Neural progenitor cell (in vitro differentiated cells): ENCODE measurements at regions not wholly inside any gene's neighbourhood (a gene's known extent, or its start where the extent isn't known, plus 50 kb on each side); places are given as distances from the start of the nearest gene placed in this dataset.
"Not testable (repeated sequence)": the region's sequence is repeated elsewhere in the genome, so short reads cannot be mapped to it uniquely, and the experiment has no call there.

Experiments
- DNase-seq: peaks from one replicate; pipeline ENCODE4 v3.0.0-alpha.2; 2016; ENCODE audit warnings: low spot score
- H2AFZ ChIP-seq: fragments of 200-600 bp; sonication (generic); replicated peaks from 2 replicates; pipeline ENCODE4 v1.6.1; 2016; ENCODE audit warnings: antibody characterized with exemption
- H3F3A ChIP-seq: fragments of 200-600 bp; sonication (generic); 2 replicates; pipeline ENCODE4 v1.6.1; 2016; ENCODE audit warnings: antibody characterized with exemption, low read depth
- H3K27ac ChIP-seq: fragments of 200-600 bp; sonication (generic); 2 replicates; pipeline ENCODE4 v1.5.1; 2016; ENCODE audit warnings: mild to moderate bottlenecking
- H3K27me3 ChIP-seq: fragments of 200-600 bp; sonication (generic); 2 replicates; pipeline ENCODE4 v1.6.1; 2016; ENCODE audit warnings: mild to moderate bottlenecking, moderate library complexity
- H3K36me3 ChIP-seq: fragments of 200-600 bp; sonication (generic); 2 replicates; pipeline ENCODE4 v1.5.1; 2016
- H3K4me1 ChIP-seq: fragments of 200-600 bp; sonication (generic); 2 replicates; pipeline ENCODE4 v1.6.1; 2016; ENCODE audit warnings: mixed run types
- H3K4me2 ChIP-seq: fragments of 200-600 bp; sonication (generic); 2 replicates; pipeline ENCODE4 v1.6.1; 2016
- H3K4me3 ChIP-seq: fragments of 200-600 bp; sonication (generic); 2 replicates; pipeline ENCODE4 v1.5.1; 2016
- H3K79me2 ChIP-seq: fragments of 200-600 bp; sonication (generic); 2 replicates; pipeline ENCODE4 v1.6.1; 2016; ENCODE audit warnings: low read depth
- H3K9ac ChIP-seq: fragments of 200-600 bp; sonication (generic); 2 replicates; pipeline ENCODE4 v1.6.1; 2016
- H3K9me3 ChIP-seq: fragments of 200-600 bp; sonication (generic); 2 replicates; pipeline ENCODE4 v1.5.1; 2016; ENCODE audit warnings: low read depth
- H4K20me1 ChIP-seq: fragments of 200-600 bp; sonication (generic); 2 replicates; pipeline ENCODE4 v1.6.1; 2016; ENCODE audit warnings: low read depth
- H3K27ac Mint-ChIP-seq: 3 replicates; pipeline ENCODE4 v1.8.0; 2021; ENCODE audit warnings: mixed read lengths
- H3K27me3 Mint-ChIP-seq: 2 replicates; pipeline ENCODE4 v1.8.0; 2022; ENCODE audit warnings: low read depth, mild to moderate bottlenecking, inconsistent platforms, moderate library complexity, mixed read lengths; ENCODE audit not compliant: insufficient read depth
- H3K36me3 Mint-ChIP-seq: 3 replicates; pipeline ENCODE4 v1.8.0; 2021; ENCODE audit warnings: mixed read lengths
- H3K4me1 Mint-ChIP-seq: 3 replicates; pipeline ENCODE4 v1.8.0; 2021; ENCODE audit warnings: mixed read lengths
- H3K4me3 Mint-ChIP-seq: 3 replicates; pipeline ENCODE4 v1.8.0; 2021; ENCODE audit warnings: mild to moderate bottlenecking, moderate library complexity, mixed read lengths
- H3K9me3 Mint-ChIP-seq: 3 replicates; pipeline ENCODE4 v1.8.0; 2020; ENCODE audit warnings: mixed read lengths
- EZH2 ChIP-seq: fragments of 200-600 bp; sonication (generic); IDR thresholded peaks from 2 replicates; pipeline ENCODE4 v1.6.1; 2017; ENCODE audit warnings: antibody characterized with exemption, mild to moderate bottlenecking, moderate library complexity
- EZH2phosphoT487 ChIP-seq: fragments of 200-600 bp; sonication (generic); IDR thresholded peaks from 2 replicates; pipeline ENCODE4 v1.6.1; 2017; ENCODE audit warnings: antibody characterized with exemption
- TF ChIP-seq, protein P1 (sequence below): fragments of 200-600 bp; sonication (generic); IDR thresholded peaks from 2 replicates; pipeline ENCODE4 v1.5.1; 2017; ENCODE audit warnings: antibody characterized with exemption, mild to moderate bottlenecking

GRCh38 chr1:116194568-116194967 lies 83.4 kb downstream of the MAB21L3 start:
- Mint-ChIP-seq H3K27me3 (peaks cover 2% of the 10 kb centered on the region), H3K4me1 (no peaks in the 10 kb centered on the region), H3K4me3 (no peak overlapping the region), H3K27ac (no peak overlapping the region), H3K9me3 (peaks cover 5% of the 10 kb centered on the region), H3K36me3 (no peaks in the 10 kb centered on the region)
- Histone ChIP-seq H3K4me3 (no peak overlapping the region), H3K9me3 (no peaks in the 10 kb centered on the region), H3K9ac (no peak overlapping the region), H2AFZ (no peak overlapping the region), H4K20me1 (no peaks in the 10 kb centered on the region), H3K27me3 (no peaks in the 10 kb centered on the region), H3K36me3 (no peaks in the 10 kb centered on the region), H3K4me2 (no peak overlapping the region), H3K79me2 (no peaks in the 10 kb centered on the region), H3F3A (no peaks in the 10 kb centered on the region), H3K4me1 (no peaks in the 10 kb centered on the region), H3K27ac (no peak overlapping the region)
- no peak for DNase-seq
- TF ChIP-seq, protein P1, sequence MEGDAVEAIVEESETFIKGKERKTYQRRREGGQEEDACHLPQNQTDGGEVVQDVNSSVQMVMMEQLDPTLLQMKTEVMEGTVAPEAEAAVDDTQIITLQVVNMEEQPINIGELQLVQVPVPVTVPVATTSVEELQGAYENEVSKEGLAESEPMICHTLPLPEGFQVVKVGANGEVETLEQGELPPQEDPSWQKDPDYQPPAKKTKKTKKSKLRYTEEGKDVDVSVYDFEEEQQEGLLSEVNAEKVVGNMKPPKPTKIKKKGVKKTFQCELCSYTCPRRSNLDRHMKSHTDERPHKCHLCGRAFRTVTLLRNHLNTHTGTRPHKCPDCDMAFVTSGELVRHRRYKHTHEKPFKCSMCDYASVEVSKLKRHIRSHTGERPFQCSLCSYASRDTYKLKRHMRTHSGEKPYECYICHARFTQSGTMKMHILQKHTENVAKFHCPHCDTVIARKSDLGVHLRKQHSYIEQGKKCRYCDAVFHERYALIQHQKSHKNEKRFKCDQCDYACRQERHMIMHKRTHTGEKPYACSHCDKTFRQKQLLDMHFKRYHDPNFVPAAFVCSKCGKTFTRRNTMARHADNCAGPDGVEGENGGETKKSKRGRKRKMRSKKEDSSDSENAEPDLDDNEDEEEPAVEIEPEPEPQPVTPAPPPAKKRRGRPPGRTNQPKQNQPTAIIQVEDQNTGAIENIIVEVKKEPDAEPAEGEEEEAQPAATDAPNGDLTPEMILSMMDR: no peak
- TF ChIP-seq EZH2 (no peak), EZH2phosphoT487 (no peak)

DNA sequence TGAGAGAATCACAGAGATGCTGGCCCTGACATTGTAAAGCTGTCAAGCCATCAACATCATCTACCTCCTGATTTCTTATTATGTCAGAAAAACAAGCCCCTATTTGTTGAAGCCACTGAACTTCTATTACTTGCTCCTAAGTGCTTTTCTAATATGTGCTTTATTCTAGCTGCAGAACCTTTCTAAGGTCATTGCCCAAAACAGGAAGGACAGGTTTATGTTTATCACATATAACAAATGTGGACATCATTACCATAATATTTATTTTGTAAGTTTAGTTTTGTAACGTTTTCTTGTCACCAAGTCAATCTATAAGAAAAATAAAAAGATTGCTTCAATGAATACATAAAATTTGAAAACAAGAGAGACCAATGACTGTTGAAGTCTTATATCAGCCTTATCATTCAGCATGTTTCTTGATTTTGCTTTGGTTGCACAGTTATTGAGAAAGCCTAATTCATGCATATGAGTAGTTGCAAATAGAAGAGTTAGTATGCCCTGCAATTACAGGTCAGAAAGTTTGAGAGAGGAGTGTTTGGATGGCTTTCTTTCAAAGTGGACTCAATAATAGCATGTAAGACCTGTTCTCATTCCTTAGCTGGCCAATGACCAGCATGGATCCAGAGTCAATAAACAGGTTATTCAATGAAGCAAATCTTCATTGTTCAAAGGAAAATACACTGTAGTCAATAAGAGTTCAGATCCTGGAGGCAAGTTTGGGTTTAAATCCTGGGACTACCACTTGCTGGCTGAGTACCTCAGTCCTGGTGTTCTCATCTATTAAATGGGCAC lies 84.1 kb downstream of the MAB21L3 start:
- Mint-ChIP-seq H3K4me1 (no peaks in the 10 kb centered on the region), H3K36me3 (no peaks in the 10 kb centered on the region), H3K9me3 (peaks cover 5% of the 10 kb centered on the region), H3K27me3 (peaks cover 2% of the 10 kb centered on the region), H3K27ac (no peak overlapping the region), H3K4me3 (no peak overlapping the region)
- DNase-seq: no peak
- no peak for TF ChIP-seq EZH2phosphoT487
- TF ChIP-seq EZH2: no peak
- TF ChIP-seq, protein P1: no peak
- H3K9ac ChIP-seq: no peak overlapping the region
- H3K4me1 ChIP-seq: no peaks in the 10 kb centered on the region
- no peaks in the 10 kb centered on the region for H3K79me2 ChIP-seq
- no peak overlapping the region for H3K4me2 ChIP-seq
- no peaks in the 10 kb centered on the region for H4K20me1 ChIP-seq
- H3K9me3 ChIP-seq: no peaks in the 10 kb centered on the region
- no peaks in the 10 kb centered on the region for H3K36me3 ChIP-seq
- H3K27ac ChIP-seq: no peak overlapping the region
- H3F3A ChIP-seq: no peaks in the 10 kb centered on the region
- no peaks in the 10 kb centered on the region for H3K27me3 ChIP-seq
- no peak overlapping the region for H2AFZ ChIP-seq
- H3K4me3 ChIP-seq: no peak overlapping the region

DNA sequence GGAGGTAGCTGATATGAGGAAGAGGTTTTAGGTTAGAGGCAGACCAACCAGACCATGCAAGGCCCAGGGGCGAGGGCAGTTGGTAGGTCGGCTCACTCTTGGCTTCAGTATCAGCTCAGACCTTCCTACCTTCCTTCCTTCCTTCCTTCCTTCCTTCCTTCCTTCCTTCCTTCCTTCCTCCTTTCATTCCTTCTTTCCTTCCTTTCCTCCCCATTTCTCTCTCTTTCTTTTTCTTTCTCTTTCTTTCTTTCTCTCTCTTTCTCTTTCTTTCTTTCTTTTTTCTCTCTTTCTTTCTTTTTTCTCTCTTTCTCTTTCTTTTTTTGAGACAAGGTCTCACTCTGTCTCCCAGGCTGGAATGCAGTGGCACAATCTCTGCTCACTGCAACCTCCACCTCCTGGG lies 89.1 kb downstream of the MAB21L3 start:
- H4K20me1 ChIP-seq, H3K79me2 ChIP-seq, H3K4me3 Mint-ChIP-seq, H2AFZ ChIP-seq, H3K36me3 Mint-ChIP-seq, H3K9me3 Mint-ChIP-seq, H3K27me3 Mint-ChIP-seq, H3K27ac ChIP-seq, H3K27ac Mint-ChIP-seq, H3K9ac ChIP-seq, H3K4me1 ChIP-seq, H3K4me3 ChIP-seq, H3K36me3 ChIP-seq, DNase-seq, H3K9me3 ChIP-seq, H3F3A ChIP-seq, H3K4me2 ChIP-seq, H3K4me1 Mint-ChIP-seq, H3K27me3 ChIP-seq: not testable (repeated sequence)

GRCh38 chr1:116201911-116202310 lies 90.7 kb downstream of the MAB21L3 start:
- Histone ChIP-seq H4K20me1 (no peaks in the 10 kb centered on the region), H3K4me3 (no peak overlapping the region), H3K9ac (no peak overlapping the region), H3K4me1 (no peaks in the 10 kb centered on the region), H3K27me3 (no peaks in the 10 kb centered on the region), H3F3A (no peaks in the 10 kb centered on the region), H3K27ac (no peak overlapping the region), H3K9me3 (no peaks in the 10 kb centered on the region), H2AFZ (no peak overlapping the region), H3K79me2 (no peaks in the 10 kb centered on the region), H3K36me3 (no peaks in the 10 kb centered on the region), H3K4me2 (no peak overlapping the region)
- Mint-ChIP-seq H3K4me1 (no peaks in the 10 kb centered on the region), H3K27me3 (peaks cover 3% of the 10 kb centered on the region), H3K36me3 (no peaks in the 10 kb centered on the region), H3K9me3 (no peaks in the 10 kb centered on the region), H3K4me3 (no peak overlapping the region), H3K27ac (no peak overlapping the region)
- TF ChIP-seq EZH2: no peak
- TF ChIP-seq, protein P1: no peak
- TF ChIP-seq EZH2phosphoT487: no peak
- no peak for DNase-seq
